IPS-18a (cell line): ENCODE measurements at regions not wholly inside any gene's neighbourhood (a gene's known extent, or its start where the extent isn't known, plus 50 kb on each side); places are given as distances from the start of the nearest gene placed in this dataset.
A peak's percentile ranks its signal among the peaks of the same experiment; 100 is the strongest.

ENCODE experiments used
- H3K27ac ChIP-seq: one replicate; pipeline ENCODE4 v1.5.1; 2013; ENCODE audit warnings: low read length
- H3K27me3 ChIP-seq: one replicate; pipeline ENCODE4 v1.6.1; 2013; ENCODE audit warnings: mild to moderate bottlenecking, low read length; ENCODE audit not compliant: control insufficient read depth, insufficient read depth
- H3K36me3 ChIP-seq: one replicate; pipeline ENCODE4 v1.6.1; 2013; ENCODE audit warnings: low read depth, low read length; ENCODE audit not compliant: control insufficient read depth
- H3K4me1 ChIP-seq: one replicate; pipeline ENCODE4 v1.6.1; 2013; ENCODE audit warnings: low read depth, low read length; ENCODE audit not compliant: control insufficient read depth
- H3K4me3 ChIP-seq: one replicate; pipeline ENCODE4 v1.5.1; 2013; ENCODE audit warnings: low read length
- H3K9ac ChIP-seq: one replicate; pipeline ENCODE4 v1.6.1; 2013; ENCODE audit warnings: mild to moderate bottlenecking, low read length, moderate library complexity
- H3K9me3 ChIP-seq: one replicate; pipeline ENCODE4 v1.6.1; 2013; ENCODE audit warnings: low read depth, low read length; ENCODE audit not compliant: control insufficient read depth

- Histone ChIP-seq H3K4me3 (no peak overlapping the region), H3K9ac (peak overlapping the region; percentile 7), H3K9me3 (no peaks in the 10 kb centered on the region), H3K36me3 (no peaks in the 10 kb centered on the region), H3K27me3 (no peaks in the 10 kb centered on the region), H3K27ac (peak overlapping the region; percentile 31), H3K4me1 (peaks cover 10% of the 10 kb centered on the region)
Observed at GRCh38 chr3:191869738-191870415, 408.9 kb downstream of the PYDC2 start.

- Histone ChIP-seq H3K4me1 (peaks cover 10% of the 10 kb centered on the region), H3K9me3 (no peaks in the 10 kb centered on the region), H3K4me3 (no peak overlapping the region), H3K36me3 (no peaks in the 10 kb centered on the region), H3K9ac (no peak overlapping the region), H3K27me3 (no peaks in the 10 kb centered on the region), H3K27ac (no peak overlapping the region)
Observed at GRCh38 chr3:191873736-191874135, 412.8 kb downstream of the PYDC2 start.

DNA sequence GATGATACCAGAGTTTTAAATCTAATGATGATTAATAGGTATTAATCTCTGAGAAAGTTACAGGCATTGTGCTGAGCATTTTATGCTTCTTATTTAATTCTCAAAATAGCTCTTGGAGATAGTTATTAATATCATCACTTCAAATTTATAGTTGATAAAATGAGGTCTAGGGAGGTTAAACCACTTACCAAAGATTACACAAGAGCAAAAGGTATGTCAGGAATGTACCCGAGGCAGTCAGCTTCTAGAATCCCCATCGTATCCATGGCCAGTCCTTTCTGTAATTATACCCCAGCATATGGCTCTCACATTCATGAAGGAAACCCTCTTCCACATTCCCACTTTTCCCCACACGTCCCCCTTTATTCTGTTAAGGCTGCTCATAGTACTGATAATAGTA, 421.3 kb downstream of the PYDC2 start:
- no peaks in the 10 kb centered on the region for H3K36me3 ChIP-seq
- no peak overlapping the region for H3K9ac ChIP-seq
- no peaks in the 10 kb centered on the region for H3K27me3 ChIP-seq
- no peak overlapping the region for H3K27ac ChIP-seq
- no peaks in the 10 kb centered on the region for H3K9me3 ChIP-seq
- H3K4me3 ChIP-seq, result no peak overlapping the region
- H3K4me1 ChIP-seq, result no peaks in the 10 kb centered on the region

DNA sequence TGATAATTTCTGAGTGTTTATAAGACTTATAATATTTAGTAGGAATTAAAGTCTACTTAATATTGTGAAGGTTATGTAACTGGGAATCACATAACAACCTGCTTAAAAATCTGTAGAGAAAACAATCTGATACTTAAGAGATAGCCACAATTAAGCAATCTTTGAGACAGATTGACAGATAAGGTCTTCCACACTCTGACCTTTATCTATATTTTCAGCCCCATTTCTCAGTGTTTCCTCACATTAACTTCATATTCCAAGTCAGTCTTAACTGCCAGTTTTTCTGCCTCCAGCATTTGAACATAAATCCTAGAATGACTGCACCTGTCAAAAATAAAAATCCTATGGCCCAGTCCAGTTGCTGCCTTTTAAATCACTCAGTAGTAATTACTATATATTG, 423.2 kb downstream of the PYDC2 start:
- H3K4me3 ChIP-seq, result no peak overlapping the region
- no peak overlapping the region for H3K9ac ChIP-seq
- H3K27ac ChIP-seq, result no peak overlapping the region
- no peaks in the 10 kb centered on the region for H3K36me3 ChIP-seq
- no peaks in the 10 kb centered on the region for H3K27me3 ChIP-seq
- no peaks in the 10 kb centered on the region for H3K9me3 ChIP-seq
- no peaks in the 10 kb centered on the region for H3K4me1 ChIP-seq

GRCh38 chr3:191889106-191889505, 428.1 kb downstream of the PYDC2 start:
- no peak overlapping the region for H3K9ac ChIP-seq
- H3K4me1 ChIP-seq, result peaks cover 8% of the 10 kb centered on the region
- no peak overlapping the region for H3K27ac ChIP-seq
- no peaks in the 10 kb centered on the region for H3K27me3 ChIP-seq
- H3K36me3 ChIP-seq, result no peaks in the 10 kb centered on the region
- no peaks in the 10 kb centered on the region for H3K9me3 ChIP-seq
- H3K4me3 ChIP-seq, result no peak overlapping the region

DNA sequence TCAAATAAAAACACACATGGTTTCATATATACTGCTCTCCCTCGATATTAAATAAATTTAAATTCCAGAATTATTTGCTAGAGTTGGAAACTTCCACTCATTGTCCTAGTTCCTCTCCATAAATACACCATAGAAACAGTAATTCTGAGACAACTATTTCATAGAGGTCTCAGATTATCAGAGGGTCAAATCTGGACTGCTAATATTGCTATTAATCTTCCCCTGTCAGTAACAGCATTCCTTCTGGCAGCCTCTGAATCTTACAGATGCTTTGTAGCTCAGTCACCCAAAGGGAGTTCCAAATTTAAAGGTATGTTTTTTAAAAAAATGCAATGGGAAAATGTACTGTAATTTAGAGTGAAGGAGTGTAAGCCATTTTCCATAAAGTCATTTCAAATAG, 428.8 kb downstream of the PYDC2 start:
- H3K36me3 ChIP-seq, result no peaks in the 10 kb centered on the region
- H3K4me3 ChIP-seq, result no peak overlapping the region
- no peak overlapping the region for H3K27ac ChIP-seq
- H3K9ac ChIP-seq, result no peak overlapping the region
- peaks cover 15% of the 10 kb centered on the region for H3K4me1 ChIP-seq
- H3K27me3 ChIP-seq, result no peaks in the 10 kb centered on the region
- no peaks in the 10 kb centered on the region for H3K9me3 ChIP-seq

DNA sequence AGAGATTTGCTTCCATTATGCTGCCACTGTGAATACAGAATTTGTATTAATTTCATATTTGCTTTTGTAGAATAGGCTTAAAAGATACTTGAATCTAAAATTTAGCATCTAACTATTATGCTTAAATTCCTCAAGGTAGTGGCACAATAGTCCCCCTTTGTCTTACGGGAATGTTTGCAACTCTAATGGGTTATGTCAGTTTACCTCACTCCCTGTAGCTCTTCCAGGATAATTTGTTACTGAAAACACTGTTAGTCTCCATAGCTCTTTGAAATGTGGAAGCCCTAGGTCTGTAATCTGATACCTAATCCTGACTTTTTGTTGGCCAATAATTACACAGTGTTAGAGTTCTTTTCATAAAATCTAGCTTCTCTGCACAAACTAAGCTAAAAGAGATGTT, 433.4 kb downstream of the PYDC2 start:
- peaks cover 22% of the 10 kb centered on the region for H3K4me1 ChIP-seq
- no peak overlapping the region for H3K27ac ChIP-seq
- no peaks in the 10 kb centered on the region for H3K9me3 ChIP-seq
- H3K36me3 ChIP-seq, result no peaks in the 10 kb centered on the region
- no peak overlapping the region for H3K9ac ChIP-seq
- H3K27me3 ChIP-seq, result no peaks in the 10 kb centered on the region
- peak overlapping the region; percentile 22 for H3K4me3 ChIP-seq

DNA sequence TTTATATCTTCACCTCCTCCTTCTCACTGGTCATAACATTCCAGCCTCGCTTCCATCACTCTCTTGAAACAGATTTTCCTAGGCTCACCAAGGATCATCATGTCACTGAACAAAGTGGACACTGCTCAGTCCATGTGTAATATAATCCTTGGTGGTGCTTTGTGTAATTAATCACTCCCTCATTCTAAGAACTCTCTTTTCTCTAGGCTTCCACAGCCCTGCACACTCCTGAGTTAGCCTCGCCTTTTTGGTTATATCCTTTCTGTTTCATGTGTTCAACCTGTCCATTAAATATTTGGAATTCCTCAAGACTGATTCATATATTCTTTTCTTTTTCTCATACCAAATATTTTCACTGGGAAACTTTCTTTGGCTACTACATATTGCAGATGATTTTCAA, 440.8 kb downstream of the PYDC2 start:
- Histone ChIP-seq H3K9ac (no peak overlapping the region), H3K4me1 (no peaks in the 10 kb centered on the region), H3K27me3 (no peaks in the 10 kb centered on the region), H3K36me3 (no peaks in the 10 kb centered on the region), H3K4me3 (no peak overlapping the region), H3K27ac (no peak overlapping the region), H3K9me3 (no peaks in the 10 kb centered on the region)

- Histone ChIP-seq H3K27me3 (no peaks in the 10 kb centered on the region), H3K4me1 (no peaks in the 10 kb centered on the region), H3K9me3 (no peaks in the 10 kb centered on the region), H3K36me3 (peaks cover 18% of the 10 kb centered on the region), H3K4me3 (no peak overlapping the region), H3K27ac (no peak overlapping the region), H3K9ac (no peak overlapping the region)
Observed at GRCh38 chr3:191912616-191913204, 451.7 kb downstream of the PYDC2 start.

DNA sequence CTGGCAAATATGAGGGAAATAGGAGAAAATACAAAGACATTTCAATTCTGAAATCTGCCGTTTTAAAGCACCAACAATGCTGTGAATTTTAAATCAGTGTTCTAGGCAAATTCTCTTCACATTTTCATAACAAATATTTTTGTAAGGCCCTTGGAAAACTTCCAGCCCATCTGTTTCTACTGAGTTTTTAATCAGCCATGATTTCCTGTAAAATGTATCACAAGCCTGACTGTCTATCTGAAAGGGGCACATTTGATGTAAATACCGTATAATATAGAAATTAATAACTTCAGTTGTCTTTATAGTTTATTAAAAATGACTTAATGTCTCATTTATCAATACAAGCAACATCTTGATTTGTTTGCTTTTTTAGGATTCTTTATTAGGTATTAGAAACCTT, 454.7 kb downstream of the PYDC2 start:
- Histone ChIP-seq H3K9me3 (no peaks in the 10 kb centered on the region), H3K4me3 (no peak overlapping the region), H3K27me3 (no peaks in the 10 kb centered on the region), H3K4me1 (no peaks in the 10 kb centered on the region), H3K36me3 (peaks cover 18% of the 10 kb centered on the region), H3K9ac (no peak overlapping the region), H3K27ac (no peak overlapping the region)

DNA sequence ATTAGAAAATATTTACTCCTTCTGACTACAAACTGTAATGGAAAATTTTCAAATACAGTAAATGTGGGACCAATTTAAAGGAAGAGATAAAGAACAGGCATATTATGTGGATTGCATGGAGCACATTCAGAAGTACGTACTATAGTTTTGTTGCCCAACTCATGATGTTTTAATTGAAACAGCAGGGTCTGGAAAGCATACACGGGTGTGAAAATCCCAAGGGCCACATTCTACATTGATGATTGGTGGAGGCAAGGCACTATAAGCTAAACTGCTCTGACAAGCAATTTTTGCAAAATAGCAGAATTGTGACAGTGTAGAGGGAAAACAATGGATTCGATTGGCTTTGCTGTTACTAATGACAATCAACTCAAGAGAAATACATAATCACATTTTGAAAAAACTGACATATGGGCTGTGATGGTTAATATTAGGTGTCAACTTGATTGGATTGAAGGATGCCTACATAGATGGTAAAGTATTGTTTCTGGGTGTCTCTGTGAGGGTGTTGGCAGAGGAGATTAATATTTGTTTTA, 458.6 kb downstream of the PYDC2 start:
- Histone ChIP-seq H3K27me3 (no peaks in the 10 kb centered on the region), H3K27ac (no peak overlapping the region), H3K9me3 (no peaks in the 10 kb centered on the region), H3K36me3 (peaks cover 17% of the 10 kb centered on the region), H3K4me1 (no peaks in the 10 kb centered on the region), H3K9ac (no peak overlapping the region), H3K4me3 (no peak overlapping the region)

DNA sequence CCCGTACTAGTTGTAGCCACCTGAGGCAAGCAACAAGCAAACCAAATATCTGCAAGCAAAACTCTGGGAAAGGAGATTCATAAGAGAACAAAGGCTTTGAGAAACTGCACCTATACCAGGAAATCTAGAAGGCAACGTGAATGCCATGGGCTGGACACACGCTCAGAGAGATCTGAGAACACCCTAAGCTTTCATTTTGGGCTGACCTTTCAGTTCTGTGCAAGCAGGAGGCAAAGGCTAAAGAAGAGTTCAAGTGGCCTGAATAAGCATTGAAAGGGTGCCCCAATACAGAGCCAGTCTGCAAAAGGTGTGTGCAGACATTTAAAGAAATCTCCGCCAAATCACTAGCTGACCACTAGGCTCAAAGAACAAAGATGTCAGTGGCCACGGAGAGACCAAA, 461.6 kb downstream of the PYDC2 start:
- Histone ChIP-seq H3K4me3 (no peak overlapping the region), H3K36me3 (no peaks in the 10 kb centered on the region), H3K27ac (no peak overlapping the region), H3K27me3 (no peaks in the 10 kb centered on the region), H3K9me3 (no peaks in the 10 kb centered on the region), H3K4me1 (peaks cover 2% of the 10 kb centered on the region), H3K9ac (no peak overlapping the region)
